Kidney (tissue), 13 donors: ENCODE measurements at regions not wholly inside any gene's neighbourhood (a gene's known extent, or its start where the extent isn't known, plus 50 kb on each side); places are given as distances from the start of the nearest gene placed in this dataset.

Experiments
- DNase-seq, 5 donors: peaks; one replicate each; pipeline ENCODE4 v3.0.0-alpha.2; 2013 to 2020
- FAIRE-seq: peaks from 2 replicates; lab custom pipeline; 2012; peaks lifted over from hg19 to GRCh38; lab: Jason Lieb, UNC
- H3K27ac ChIP-seq, 2 donors: one replicate each; pipeline ENCODE4 v1.7.0; 2013; ENCODE audit warnings: low read depth in 2 of 2, low read length in 2 of 2, inconsistent platforms in 1 of 2
- H3K27me3 ChIP-seq: one replicate; pipeline ENCODE4 v1.7.1; 2013; ENCODE audit warnings: low read length, inconsistent platforms; ENCODE audit not compliant: control insufficient read depth, insufficient read depth
- H3K36me3 ChIP-seq, 3 donors: one replicate each; pipeline versions ENCODE4 v1.7.0 to v1.7.1; 2013; ENCODE audit warnings: low read length in 3 of 3, control low read depth in 1 of 3, inconsistent platforms in 1 of 3; ENCODE audit not compliant: insufficient read depth in 3 of 3, control insufficient read depth in 2 of 3
- H3K4me1 ChIP-seq, 3 donors: one replicate each; pipeline versions ENCODE4 v1.7.0 to v1.7.1; 2013; ENCODE audit warnings: low read length in 3 of 3, inconsistent platforms in 1 of 3, low read depth in 1 of 3; ENCODE audit not compliant: control insufficient read depth in 2 of 3, insufficient read depth in 2 of 3
- H3K4me3 ChIP-seq, 3 donors: one replicate each; pipeline versions ENCODE4 v1.7.0 to v1.8.1; 2013; ENCODE audit warnings: low read length in 3 of 3, control low read depth in 1 of 3, inconsistent platforms in 1 of 3
- H3K9ac ChIP-seq, 3 donors: one replicate each; pipeline versions ENCODE4 v1.7.0 to v1.7.1; 2013; ENCODE audit warnings: low read length in 3 of 3, control low read depth in 1 of 3, inconsistent platforms in 1 of 3
- H3K9me3 ChIP-seq, 3 donors: one replicate each; pipeline versions ENCODE4 v1.7.0 to v1.7.1; 2013; ENCODE audit warnings: low read length in 3 of 3, control low read depth in 1 of 3, inconsistent platforms in 1 of 3; ENCODE audit not compliant: control insufficient read depth in 2 of 3, insufficient read depth in 1 of 3
- intact Hi-C: fragments of 100-400 bp; cut with DNase I; formaldehyde crosslinking; loops from one replicate; pipeline ENCODE4 v1.11.1; 2022
- TF ChIP-seq, protein P1 (sequence below): IDR thresholded peaks from 3 replicates; pipeline ENCODE4 v1.5.1; 2012; ENCODE audit warnings: mild to moderate bottlenecking, moderate library complexity, borderline replicate concordance; ENCODE audit not compliant: insufficient read depth; ENCODE audit errors: extremely low read depth
- donor health status: control.
- donor health status: control.
- donor health status: control.
- donor health status: control.
- donor health status: control.
- donor health status: DM: yes; HTN: yes; CAD: no.
- donor health status: Normal renal cell carcinoma (clear cell type).

DNA sequence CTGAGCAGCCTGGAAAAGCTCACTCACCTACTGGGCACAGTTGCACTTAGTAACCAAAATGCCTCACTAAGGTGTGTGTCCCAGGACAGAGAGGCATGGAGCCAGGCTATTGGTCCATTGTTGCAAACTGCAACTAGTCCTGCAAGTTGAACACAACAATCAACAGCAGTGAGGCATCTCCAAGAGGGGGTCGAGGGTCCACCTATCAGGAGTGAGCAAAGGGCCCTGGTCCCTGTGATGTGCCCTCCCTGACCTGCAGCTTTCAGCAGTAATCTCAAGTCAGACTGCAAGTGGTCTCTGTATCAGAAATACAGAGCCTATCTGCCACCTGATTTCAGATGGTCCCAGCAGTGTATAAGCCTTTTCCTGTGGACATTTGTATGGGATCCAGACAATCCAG lies 50.2 kb upstream of the TGM3 start:
- DNase-seq: no peak
- intact Hi-C loops: no loop called here
- Histone ChIP-seq H3K36me3 (no peaks in the 10 kb centered on the region), H3K4me3 (no peak overlapping the region), H3K4me1 (no peaks in the 10 kb centered on the region), H3K9ac (no peak overlapping the region), H3K27me3 (no peaks in the 10 kb centered on the region), H3K27ac (no peak overlapping the region), H3K9me3 (no peaks in the 10 kb centered on the region)
- TF ChIP-seq, protein P1, sequence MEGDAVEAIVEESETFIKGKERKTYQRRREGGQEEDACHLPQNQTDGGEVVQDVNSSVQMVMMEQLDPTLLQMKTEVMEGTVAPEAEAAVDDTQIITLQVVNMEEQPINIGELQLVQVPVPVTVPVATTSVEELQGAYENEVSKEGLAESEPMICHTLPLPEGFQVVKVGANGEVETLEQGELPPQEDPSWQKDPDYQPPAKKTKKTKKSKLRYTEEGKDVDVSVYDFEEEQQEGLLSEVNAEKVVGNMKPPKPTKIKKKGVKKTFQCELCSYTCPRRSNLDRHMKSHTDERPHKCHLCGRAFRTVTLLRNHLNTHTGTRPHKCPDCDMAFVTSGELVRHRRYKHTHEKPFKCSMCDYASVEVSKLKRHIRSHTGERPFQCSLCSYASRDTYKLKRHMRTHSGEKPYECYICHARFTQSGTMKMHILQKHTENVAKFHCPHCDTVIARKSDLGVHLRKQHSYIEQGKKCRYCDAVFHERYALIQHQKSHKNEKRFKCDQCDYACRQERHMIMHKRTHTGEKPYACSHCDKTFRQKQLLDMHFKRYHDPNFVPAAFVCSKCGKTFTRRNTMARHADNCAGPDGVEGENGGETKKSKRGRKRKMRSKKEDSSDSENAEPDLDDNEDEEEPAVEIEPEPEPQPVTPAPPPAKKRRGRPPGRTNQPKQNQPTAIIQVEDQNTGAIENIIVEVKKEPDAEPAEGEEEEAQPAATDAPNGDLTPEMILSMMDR: no peak
- no peak for FAIRE-seq
